GM21576 (cell line): ENCODE measurements at regions not wholly inside any gene's neighbourhood (a gene's known extent, or its start where the extent isn't known, plus 50 kb on each side); places are given as distances from the start of the nearest gene placed in this dataset.
"Not testable (repeated sequence)": the region's sequence is repeated elsewhere in the genome, so short reads cannot be mapped to it uniquely, and the experiment has no call there.

Experiments
- ATAC-seq: cut with Tn5 transposase; IDR thresholded peaks from one replicate; pipeline ENCODE4 v1.9.1; 2021; ENCODE audit warnings: mild to moderate bottlenecking, moderate library complexity; ENCODE audit not compliant: unreplicated experiment

DNA sequence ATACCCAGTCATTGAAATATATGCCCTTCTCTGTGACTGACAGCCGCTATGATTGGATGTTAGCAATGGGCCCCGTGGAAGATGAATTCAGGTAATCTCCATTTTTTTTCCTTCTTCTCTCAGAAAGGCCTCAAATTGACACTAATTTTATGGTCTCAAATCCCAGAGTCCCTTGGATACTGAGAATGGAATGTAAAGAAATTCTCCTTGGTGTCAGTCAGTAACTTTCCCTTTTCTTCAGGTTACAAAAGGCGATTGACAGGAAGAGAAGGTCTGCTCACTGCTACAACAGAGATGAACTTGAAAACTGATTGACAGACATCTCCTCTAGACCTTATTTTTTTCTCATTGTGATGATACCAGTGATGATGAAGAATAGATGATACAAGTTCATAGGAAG, 748.3 kb downstream of the MAT2B start:
- ATAC-seq = no peak

DNA sequence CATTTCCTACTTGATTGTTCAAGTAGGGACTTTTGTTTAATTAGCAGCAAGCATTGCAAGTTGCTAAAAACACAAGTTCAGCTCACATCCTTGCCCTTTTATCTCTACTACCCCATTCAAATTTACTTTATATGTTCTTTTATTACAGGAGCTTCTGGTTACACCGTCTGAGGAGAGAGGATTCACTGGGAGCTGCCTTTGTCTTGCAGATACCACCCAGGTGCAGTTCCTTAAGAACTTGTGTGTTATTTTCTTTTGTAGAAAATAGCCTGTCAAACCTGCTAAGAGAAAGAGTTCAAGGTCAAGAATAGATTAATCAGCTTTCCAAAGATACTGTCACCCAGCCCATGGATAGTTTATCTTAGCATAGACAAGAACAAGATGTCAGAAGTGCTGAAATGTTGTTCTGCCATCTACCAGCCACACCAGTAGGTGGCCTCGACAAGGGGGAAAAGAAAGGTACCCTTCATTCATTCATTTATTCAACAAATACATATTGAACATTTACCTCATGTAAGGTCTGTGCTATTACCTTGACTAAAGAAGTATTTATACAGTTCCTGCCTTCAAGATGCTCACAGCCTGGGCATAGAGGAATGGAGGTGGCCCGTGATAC, 750.3 kb downstream of the MAT2B start:
- no peak for ATAC-seq

DNA sequence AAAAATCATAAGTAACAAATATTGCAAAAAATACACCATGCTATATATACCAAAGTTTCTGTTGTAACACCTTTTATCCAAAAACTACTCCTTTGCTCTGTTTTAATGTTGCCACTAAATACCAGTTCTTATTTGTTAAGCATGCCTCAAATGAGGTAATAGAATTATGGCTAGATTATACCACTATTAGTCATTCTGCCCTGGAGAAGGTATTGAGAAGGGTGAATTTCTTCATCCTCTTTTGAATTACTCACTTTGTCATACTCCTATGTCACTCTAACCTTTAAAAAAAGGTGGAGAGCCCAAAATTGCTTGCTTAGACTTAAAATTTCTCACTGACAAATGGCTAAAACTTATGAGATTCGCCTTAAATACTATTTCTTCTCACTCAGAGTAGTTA, 750.9 kb downstream of the MAT2B start:
- ATAC-seq = no peak

DNA sequence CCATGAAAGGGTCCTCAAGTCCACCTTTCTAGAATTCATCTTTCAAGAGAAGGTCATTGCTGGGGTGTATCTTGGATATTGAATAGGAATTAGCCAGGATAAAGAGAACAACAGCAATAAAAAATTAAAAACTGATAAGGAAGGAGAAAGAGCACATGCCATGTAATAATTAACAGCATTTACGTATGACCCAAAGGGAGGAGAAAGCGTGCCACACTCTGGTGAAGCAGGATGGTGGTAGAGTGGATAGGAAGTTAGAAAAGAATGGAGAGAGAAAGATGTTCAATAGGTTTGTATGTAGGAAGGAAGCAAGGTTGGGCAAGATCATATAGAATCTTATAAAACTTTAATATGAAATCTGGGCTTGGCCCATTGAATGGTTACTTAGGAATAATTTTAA, 751.5 kb downstream of the MAT2B start:
- no peak for ATAC-seq

- ATAC-seq = no peak
Measured at GRCh38 chr5:164265566-164265965, 760.1 kb downstream of the MAT2B start.

GRCh38 chr5:164266571-164266970, 761.2 kb downstream of the MAT2B start:
- no peak for ATAC-seq

- no peak for ATAC-seq
Measured at GRCh38 chr5:164277720-164278119, 772.3 kb downstream of the MAT2B start.

DNA sequence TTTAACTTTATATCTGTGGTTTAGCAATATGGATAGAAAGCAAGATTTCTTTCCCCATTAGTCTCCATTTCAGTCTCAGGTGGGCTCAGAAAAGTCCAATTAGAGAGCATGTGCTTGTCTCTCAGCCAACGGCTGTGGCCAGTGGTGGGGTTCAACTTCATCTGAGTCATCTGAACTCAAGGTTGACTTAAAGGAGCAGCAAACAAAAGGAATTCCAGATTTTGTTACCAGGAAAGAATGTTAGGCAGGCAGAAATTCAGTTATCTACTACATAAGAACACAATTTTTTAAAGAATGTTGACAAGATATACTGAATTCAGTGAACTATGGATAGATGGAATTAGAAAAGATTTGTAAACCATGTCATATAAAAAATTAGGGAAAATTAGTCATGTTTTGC, 784.1 kb downstream of the MAT2B start:
- ATAC-seq = no peak

DNA sequence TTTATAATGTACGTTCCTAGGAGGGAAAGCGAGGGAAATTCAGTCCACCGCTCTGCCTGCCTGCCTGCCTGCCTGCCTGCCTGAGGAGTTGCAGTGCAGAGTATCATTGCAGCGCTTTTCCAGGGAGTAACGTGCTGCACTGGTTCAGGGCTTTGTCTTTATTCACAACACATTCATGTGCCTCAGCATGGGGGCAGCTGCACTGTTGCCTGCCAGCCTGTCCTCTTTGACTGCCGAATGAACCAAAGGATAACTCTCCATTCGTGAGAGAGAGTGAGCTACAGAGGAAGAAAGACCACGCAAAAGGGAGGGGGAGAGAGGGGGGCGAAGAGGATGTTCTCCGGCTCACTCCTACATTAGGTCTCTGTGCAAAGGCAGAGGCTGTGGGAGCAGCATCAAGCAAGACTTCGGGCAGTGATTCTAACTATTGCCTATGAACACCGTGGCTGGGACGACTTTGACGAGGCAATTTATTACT, 791.2 kb downstream of the MAT2B start:
- ATAC-seq = no peak

DNA sequence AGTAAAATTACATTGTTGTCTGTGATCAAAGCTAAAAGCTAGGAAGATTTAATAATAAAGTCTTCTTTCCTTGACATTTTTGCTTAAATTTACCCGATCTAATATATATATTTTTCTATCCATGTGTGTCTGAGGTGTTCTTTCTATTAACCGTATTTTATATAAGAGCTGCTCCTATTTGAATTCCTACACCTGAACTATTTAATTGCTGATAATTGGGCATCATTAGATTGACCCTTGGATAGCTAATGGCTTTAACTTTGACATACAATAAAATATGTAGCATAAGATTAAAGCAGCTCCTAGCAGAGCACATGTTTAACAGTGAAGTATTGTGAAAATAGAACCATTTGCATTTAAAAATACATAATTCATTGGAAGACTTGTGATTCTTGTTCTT, 792.7 kb downstream of the MAT2B start:
- ATAC-seq = no peak

- ATAC-seq = no peak
Measured at GRCh38 chr5:164300295-164300694, 794.9 kb downstream of the MAT2B start.

GRCh38 chr5:164301136-164301535, 795.7 kb downstream of the MAT2B start:
- no peak for ATAC-seq

DNA sequence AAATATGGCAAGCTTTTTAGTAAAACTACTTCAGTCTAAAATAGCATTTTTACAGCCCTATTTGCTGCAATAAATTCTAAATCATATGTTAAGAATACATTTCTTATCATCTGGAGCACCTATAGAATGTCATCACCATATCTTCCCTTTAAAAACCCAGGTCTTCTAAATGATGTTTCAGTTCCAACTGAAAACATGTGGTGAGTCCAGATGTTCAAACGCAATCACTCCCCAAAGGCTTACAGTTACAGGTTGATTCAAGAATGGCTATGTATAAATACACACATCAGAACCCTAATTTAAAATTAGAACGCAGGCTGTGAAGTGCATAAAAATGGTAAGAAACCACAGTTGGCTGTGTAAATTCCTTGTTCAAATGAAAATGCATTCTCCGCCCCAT, 796.3 kb downstream of the MAT2B start:
- ATAC-seq = no peak

DNA sequence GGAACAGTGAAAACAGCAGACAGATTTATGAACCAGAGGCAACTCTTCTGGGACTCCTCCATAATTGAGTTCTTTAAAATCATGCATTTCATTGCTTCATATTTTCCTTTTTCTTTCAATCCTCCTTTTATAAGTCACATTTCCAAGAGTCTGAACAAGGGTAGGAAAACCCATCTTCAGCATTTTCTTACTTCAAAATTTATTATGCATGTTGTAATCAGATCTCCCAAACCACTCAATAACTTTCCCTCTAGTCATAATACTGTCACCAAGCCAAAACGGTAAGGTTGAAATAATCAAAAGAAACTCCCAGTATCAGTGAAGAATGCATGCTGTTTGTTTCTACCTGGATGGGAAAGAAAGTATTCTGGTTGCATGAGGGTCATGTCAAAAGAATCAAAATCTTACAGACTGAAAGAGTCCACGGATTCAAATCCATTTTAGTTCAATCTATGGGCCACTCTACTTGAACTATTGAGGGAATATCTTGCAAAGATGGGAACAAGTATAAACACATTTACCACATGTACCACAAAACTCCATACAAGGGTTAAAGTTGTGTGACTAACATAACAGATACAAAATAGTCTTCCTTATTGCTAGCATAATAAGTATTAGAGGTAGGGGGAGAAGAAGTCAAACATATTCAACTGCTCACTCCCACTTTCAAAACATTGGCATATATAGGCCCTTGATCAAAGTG, 797.3 kb downstream of the MAT2B start:
- no peak for ATAC-seq

DNA sequence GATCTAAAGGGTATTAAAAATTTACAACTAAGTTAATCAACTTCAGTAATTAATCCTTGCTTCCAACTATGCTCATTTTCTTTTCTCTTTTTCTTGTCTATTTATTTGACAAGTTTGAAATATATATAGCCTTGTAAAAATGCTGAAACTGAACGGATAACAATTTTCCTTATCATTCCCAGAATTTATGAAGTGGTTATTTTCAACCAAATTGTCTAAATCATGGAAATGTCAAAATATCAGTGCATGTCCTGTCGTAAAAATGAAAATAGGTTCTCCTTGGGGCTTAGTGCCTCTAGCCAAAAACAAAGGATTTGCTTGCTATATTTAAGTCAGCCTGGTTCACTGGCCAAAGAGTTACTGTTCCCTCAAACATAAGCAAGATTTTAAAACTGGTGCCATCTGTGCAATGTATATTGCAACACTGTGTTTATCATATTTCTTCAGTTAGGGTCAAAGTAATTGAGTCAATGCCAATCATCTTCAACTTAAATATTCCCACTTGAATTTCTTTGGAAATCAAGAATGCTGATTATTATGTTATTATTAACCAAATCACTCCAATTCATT, 798.3 kb downstream of the MAT2B start:
- ATAC-seq = no peak

DNA sequence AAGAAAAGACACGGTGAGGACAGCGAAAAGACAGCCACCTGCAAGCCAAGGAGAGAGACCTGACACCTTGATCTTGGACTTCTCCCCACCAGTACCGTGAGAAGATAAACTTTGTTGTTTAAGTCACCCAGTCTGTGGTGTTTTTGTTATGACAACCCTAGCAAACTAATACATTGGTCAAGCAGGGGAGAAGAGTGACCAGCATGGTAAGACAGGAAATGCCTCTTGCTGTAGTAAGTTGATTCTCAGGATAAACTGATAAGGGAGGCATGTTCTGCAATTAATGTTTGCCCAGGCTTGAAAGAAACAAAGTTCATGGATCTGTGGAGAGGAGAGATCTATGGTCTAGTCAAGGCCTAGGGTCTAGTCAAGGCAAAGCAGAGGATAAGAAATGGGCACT, 801.2 kb downstream of the MAT2B start:
- ATAC-seq = no peak

GRCh38 chr5:164312801-164313200, 807.4 kb downstream of the MAT2B start:
- ATAC-seq = no peak

- no peak for ATAC-seq
Measured at GRCh38 chr5:164317676-164318075, 812.3 kb downstream of the MAT2B start.

GRCh38 chr5:164319161-164319560, 813.7 kb downstream of the MAT2B start:
- no peak for ATAC-seq

DNA sequence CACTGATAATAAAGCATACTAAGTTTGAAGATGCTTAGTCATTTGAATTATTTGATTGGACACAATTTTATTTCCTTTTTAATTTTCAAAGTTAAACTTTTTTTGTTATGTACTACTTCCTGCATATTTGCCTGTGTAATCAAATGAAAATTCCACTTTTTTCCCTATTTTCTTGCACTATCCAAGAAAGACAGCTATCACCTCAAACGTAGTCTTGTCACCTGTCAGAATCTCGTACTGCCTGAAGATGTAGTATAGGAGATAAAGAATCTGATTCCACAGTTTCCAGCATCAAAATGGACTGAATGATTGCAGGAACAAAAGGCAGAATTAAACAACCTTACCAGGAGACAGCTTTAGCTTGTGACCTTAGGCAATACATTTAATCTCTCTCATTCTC, 818.8 kb downstream of the MAT2B start:
- no peak for ATAC-seq

DNA sequence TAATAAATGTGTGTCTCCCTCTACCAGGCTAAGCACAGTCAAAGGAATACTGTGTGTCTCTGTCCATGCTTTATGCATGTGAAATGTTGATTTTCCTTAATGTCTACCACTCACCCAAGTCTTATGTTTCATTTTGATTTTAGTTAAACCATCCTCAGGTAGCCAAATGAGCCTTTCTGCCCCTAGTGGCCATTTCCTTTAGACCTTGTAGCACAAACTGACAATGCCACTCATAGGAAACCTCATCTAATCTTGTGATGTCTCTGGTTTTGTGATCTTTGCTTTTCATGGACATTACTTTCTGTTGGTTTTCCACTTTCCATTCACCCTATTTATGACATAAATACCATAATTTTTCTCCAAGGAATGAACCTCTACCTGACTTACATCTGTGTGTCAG, 820.8 kb downstream of the MAT2B start:
- no peak for ATAC-seq

DNA sequence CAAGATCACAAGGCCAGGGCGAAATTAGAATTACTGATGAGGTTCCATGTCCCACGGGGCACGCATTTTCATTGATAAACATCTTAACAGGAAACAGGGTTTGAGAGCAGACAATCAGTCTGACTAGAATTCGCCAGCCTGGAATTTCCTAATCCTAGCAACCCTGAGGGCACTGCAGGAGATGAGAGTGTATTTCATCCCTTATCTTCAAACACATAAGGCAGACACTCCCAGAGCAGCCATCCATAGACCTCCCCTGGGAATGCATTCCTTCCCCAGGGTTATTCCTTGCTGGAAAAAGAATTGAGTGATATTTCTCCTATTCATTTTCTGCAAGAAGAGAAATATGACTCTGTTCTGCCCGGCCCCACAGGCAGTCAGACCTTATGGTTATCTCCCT, 821.7 kb downstream of the MAT2B start:
- not testable (repeated sequence) for ATAC-seq
